ENCODE measurements at regions not wholly inside any gene's neighbourhood (a gene's known extent, or its start where the extent isn't known, plus 50 kb on each side); places are given as distances from the start of the nearest gene placed in this dataset.

GRCh38 chr5:6059137-6059800 lies 319.1 kb downstream of the MED10 start:
- no peak for DNase-seq

- DNase-seq: no peak
These were observed 320.2 kb downstream of the MED10 start for GRCh38 chr5:6058055-6058715.

- no peak for DNase-seq
These were observed 322.1 kb downstream of the MED10 start for GRCh38 chr5:6056280-6056679.

- DNase-seq: no peak
These were observed 328.7 kb downstream of the MED10 start for GRCh38 chr5:6049662-6050061.

GRCh38 chr5:6048746-6049145 lies 329.6 kb downstream of the MED10 start:
- no peak for DNase-seq

- DNase-seq: no peak
These were observed 331.9 kb downstream of the MED10 start for GRCh38 chr5:6046296-6046967.

GRCh38 chr5:6043491-6044310 lies 334.6 kb downstream of the MED10 start:
- no peak for DNase-seq

GRCh38 chr5:6041977-6042550 lies 336.3 kb downstream of the MED10 start:
- DNase-seq: no peak

- no peak for DNase-seq
These were observed 339.2 kb downstream of the MED10 start for GRCh38 chr5:6039111-6039510.

- DNase-seq: no peak
These were observed 342.3 kb downstream of the MED10 start for GRCh38 chr5:6036006-6036405.

- no peak for DNase-seq
These were observed 348.5 kb downstream of the MED10 start for GRCh38 chr5:6029811-6030271.

GRCh38 chr5:6026766-6027406 lies 351.5 kb downstream of the MED10 start:
- DNase-seq: peak; percentile 3

GRCh38 chr5:6019612-6020011 lies 358.7 kb downstream of the MED10 start:
- DNase-seq: no peak

- no peak for DNase-seq
These were observed 364.8 kb downstream of the MED10 start for GRCh38 chr5:6013506-6013905.

GRCh38 chr5:6011199-6011598 lies 367.1 kb downstream of the MED10 start:
- DNase-seq: no peak

GRCh38 chr5:6006838-6007314 lies 371.5 kb downstream of the MED10 start:
- DNase-seq: no peak

- DNase-seq: no peak
These were observed 375.1 kb downstream of the MED10 start for GRCh38 chr5:6003040-6003825.

GRCh38 chr5:6000867-6001266 lies 377.5 kb downstream of the MED10 start:
- no peak for DNase-seq

GRCh38 chr5:5995819-5996218 lies 382.5 kb downstream of the MED10 start:
- DNase-seq: no peak

- DNase-seq: no peak
These were observed 391.7 kb downstream of the MED10 start for GRCh38 chr5:5986492-5987178.
